GM21360 (cell line): ENCODE measurements at regions not wholly inside any gene's neighbourhood (a gene's known extent, or its start where the extent isn't known, plus 50 kb on each side); places are given as distances from the start of the nearest gene placed in this dataset.
"Not testable (repeated sequence)": the region's sequence is repeated elsewhere in the genome, so short reads cannot be mapped to it uniquely, and the experiment has no call there.

Experiments
- ATAC-seq: cut with Tn5 transposase; IDR thresholded peaks from one replicate; pipeline ENCODE4 v1.9.1; 2021; ENCODE audit warnings: mild to moderate bottlenecking, moderate library complexity; ENCODE audit not compliant: unreplicated experiment

GRCh38 chr15:60130821-60131220 is 126.7 kb downstream of the FOXB1 start:
- ATAC-seq = no peak

GRCh38 chr15:60134609-60135008 is 130.5 kb downstream of the FOXB1 start:
- ATAC-seq = no peak

GRCh38 chr15:60135961-60136360 is 131.8 kb downstream of the FOXB1 start:
- ATAC-seq = no peak

- no peak for ATAC-seq
These were observed 133.7 kb downstream of the FOXB1 start for GRCh38 chr15:60137711-60138396.

GRCh38 chr15:60138397-60138968 is 134.4 kb downstream of the FOXB1 start:
- no peak for ATAC-seq

- no peak for ATAC-seq
These were observed 148.3 kb downstream of the FOXB1 start for GRCh38 chr15:60152386-60152785.

- no peak for ATAC-seq
These were observed 150.7 kb downstream of the FOXB1 start for GRCh38 chr15:60154764-60155325.

- no peak for ATAC-seq
These were observed 151.6 kb downstream of the FOXB1 start for GRCh38 chr15:60155661-60156060.

GRCh38 chr15:60160909-60161308 is 156.8 kb downstream of the FOXB1 start:
- ATAC-seq = no peak

- ATAC-seq = no peak
These were observed 157.6 kb downstream of the FOXB1 start for GRCh38 chr15:60161704-60162103.

GRCh38 chr15:60162251-60162967 is 158.3 kb downstream of the FOXB1 start:
- no peak for ATAC-seq

GRCh38 chr15:60162968-60163355 is 158.9 kb downstream of the FOXB1 start:
- ATAC-seq = no peak

- no peak for ATAC-seq
These were observed 161.0 kb downstream of the FOXB1 start for GRCh38 chr15:60165111-60165510.

- no peak for ATAC-seq
These were observed 168.0 kb downstream of the FOXB1 start for GRCh38 chr15:60172143-60172542.

GRCh38 chr15:60179786-60180391 is 175.8 kb downstream of the FOXB1 start:
- ATAC-seq = no peak

- ATAC-seq = not testable (repeated sequence)
These were observed 177.8 kb downstream of the FOXB1 start for GRCh38 chr15:60181957-60182356.

GRCh38 chr15:60183366-60183765 is 179.3 kb downstream of the FOXB1 start:
- ATAC-seq = no peak

GRCh38 chr15:60184579-60184978 is 180.5 kb downstream of the FOXB1 start:
- ATAC-seq = no peak

- ATAC-seq = no peak
These were observed 186.9 kb downstream of the FOXB1 start for GRCh38 chr15:60191016-60191415.

GRCh38 chr15:60191821-60192220 is 187.7 kb downstream of the FOXB1 start:
- no peak for ATAC-seq

- no peak for ATAC-seq
These were observed 191.5 kb downstream of the FOXB1 start for GRCh38 chr15:60195611-60196010.
